Hippocampal formation (tissue), 2 donors: ENCODE measurements at regions not wholly inside any gene's neighbourhood (a gene's known extent, or its start where the extent isn't known, plus 50 kb on each side); places are given as distances from the start of the nearest gene placed in this dataset.
"Not testable (repeated sequence)": the region's sequence is repeated elsewhere in the genome, so short reads cannot be mapped to it uniquely, and the experiment has no call there.

ENCODE experiments used
- DNase-seq, 2 donors: peaks; one replicate each; lab custom pipeline; 2025; lab: John Stamatoyannopoulos, UW

DNA sequence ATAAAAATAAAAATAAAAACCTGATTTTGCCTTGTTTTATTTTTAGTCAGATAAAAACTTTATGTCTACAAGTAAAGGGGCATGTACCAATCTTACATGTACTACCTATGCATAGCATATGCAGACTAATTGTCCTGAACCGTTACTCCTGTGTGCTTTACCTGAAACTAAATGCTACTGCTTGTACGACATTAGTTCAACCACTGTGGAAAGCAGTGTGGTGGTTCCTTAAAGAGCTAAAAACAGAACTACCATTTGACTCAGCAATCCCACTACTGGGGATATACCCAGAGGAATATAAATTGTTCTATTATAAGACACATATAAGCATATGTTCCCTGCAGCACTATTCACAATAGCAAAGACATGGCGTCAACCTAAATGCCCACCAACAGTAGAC lies 426.0 kb upstream of the PMFBP1 start:
- DNase-seq: no peak

DNA sequence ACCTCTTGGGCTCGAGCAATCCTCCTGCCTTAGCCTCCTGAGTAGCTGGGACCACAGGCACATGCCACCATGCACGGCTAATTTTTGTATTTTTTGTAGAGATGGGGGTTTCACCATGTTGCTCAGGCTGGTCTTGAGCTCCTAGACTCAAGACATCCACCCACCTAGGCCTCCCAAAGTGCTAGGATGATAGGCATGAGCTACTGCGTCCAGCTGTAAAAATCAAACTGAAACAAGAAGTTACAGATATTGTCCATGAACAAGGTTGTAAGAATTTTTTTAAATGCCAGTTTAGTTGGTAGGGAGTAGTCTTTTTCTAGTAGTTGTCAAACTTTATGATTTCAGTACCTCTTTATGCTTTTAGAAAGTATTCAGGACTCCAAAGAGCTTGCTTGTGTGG lies 424.4 kb upstream of the PMFBP1 start:
- no peak for DNase-seq

GRCh38 chr16:72590151-72590937 lies 418.4 kb upstream of the PMFBP1 start:
- DNase-seq: no peak

GRCh38 chr16:72588551-72588950 lies 416.6 kb upstream of the PMFBP1 start:
- DNase-seq: no peak

DNA sequence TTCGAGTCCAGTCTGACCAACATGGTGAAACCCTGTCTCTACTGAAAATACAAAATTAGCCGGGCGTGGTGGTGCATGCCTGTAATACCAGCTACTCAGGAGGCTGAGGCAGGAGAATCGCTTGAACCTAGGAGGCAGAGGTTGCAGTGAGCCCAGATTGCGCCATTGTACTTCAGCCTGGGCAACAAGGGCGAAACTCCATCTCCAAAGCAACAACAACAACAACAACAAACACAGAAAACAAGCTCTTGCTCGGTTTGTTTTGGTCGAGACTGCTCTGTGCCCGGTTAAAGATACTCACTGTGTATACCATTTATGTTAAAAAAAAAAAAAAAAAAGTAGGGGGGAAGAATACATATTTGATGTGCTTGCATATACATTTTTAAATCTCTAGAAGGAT lies 406.1 kb upstream of the PMFBP1 start:
- not testable (repeated sequence) for DNase-seq

DNA sequence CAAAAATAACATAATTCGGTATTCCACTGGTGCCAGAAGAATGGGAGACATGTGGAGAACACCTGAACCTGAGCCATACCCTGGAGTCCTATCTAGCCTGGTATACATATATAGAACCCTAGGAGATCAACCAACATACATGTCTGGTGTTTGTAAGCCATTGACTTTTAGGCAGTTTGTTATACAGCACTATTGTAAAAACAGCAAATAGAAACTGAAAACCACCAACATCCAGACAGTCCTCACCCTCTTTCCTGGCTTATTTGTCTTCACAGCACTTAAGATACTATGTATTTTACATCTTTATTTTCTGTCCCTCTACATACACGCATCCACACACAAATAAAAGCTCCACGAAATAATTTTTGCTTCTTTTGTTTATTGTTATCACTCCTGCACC lies 404.2 kb upstream of the PMFBP1 start:
- DNase-seq: no peak

- no peak for DNase-seq
These were observed 397.7 kb upstream of the PMFBP1 start for GRCh38 chr16:72569677-72570076.

DNA sequence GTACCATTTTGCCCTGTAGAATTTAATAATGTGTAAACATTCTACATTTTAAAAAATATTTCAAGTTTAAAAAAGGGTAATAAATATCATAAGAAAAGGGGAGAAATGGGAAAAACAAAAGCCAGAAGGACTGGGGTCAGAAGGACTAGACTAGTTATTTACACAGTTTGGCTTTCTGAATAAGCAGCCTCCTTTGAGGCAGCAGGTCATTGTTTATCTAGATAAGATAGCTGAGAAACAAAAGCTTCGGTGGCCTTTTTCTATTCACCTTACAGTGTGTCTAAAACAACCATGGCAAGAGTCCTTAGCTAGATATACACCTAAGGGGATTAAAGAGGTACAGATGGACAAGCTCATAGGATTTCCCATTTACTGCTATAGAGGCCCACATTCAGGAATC lies 396.5 kb upstream of the PMFBP1 start:
- no peak for DNase-seq

- DNase-seq: no peak
These were observed 394.2 kb upstream of the PMFBP1 start for GRCh38 chr16:72566174-72566573.

DNA sequence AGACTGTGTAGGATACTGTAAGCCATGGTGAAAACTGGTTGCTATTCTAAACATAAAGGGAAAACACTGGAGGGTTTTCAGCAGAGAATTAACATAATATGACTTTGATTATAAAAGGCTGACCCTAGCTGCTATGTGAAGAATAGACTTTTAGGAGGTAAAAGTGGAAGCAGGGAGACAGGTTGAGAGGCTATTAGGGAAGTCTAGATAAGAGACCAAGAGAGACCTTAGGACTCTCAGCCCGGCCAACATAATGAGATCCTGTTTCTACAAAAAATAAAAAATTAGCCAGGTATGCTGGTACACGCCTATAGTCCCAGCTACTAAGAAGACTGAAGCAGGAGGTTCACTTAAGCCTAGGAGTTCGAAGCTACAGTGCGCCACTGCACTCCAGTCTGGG lies 393.2 kb upstream of the PMFBP1 start:
- no peak for DNase-seq

DNA sequence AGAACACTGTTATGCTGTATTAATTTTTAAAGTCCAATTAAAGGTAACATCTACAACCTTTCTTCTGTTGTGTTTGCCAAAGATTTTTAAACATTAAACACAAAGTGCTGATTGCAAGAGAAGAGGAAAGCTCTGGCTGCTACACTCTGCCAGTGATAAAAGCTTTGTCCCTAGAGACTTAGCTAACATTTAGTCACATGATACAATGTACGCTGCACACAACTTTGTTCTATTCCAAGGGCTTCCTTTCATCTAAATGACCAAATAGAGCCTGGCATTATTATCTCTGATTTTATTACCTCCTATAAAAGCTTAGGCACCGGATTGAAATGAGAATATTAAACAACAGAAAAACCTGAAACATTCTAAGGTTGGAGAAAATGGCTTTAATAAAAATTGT lies 388.7 kb upstream of the PMFBP1 start:
- no peak for DNase-seq

DNA sequence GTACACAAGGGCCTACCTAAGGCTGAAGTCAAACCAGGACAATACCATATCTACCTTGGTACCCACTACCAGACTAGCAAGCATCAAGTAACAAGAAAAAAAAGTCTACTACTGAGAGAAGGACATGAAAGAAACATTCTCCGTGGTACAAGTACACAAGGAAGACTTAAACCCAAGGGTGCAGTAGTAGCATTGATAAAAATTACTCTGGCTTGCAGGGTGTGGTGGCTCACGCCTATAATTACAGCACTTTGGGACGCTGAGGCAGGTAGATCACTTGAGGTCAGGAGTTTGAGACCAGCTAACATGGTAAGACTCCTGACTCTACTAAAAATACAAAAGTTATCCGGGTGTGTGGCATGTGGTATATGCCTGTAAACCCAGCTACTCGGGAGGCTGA lies 386.5 kb upstream of the PMFBP1 start:
- DNase-seq: no peak

DNA sequence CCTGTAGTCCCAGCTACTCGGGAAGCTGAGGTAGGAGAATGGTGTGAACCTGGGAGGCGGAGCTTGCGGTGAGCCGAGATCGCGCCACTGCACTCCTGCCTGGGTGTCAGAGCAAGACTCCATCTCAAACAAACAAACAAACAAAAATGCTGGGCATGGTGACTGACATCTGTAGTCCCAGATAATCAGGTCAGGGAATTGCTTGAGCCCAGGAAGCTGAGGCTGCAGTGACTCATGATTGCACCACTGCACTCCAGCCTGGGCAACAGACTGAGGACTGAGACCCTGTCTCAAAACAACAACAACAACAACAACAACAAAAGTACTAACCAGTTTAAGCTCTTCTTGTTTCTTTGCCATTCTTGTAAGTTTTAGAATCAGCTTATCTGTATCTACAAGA lies 383.0 kb upstream of the PMFBP1 start:
- no peak for DNase-seq

- DNase-seq: no peak
These were observed 380.7 kb upstream of the PMFBP1 start for GRCh38 chr16:72552654-72553053.

DNA sequence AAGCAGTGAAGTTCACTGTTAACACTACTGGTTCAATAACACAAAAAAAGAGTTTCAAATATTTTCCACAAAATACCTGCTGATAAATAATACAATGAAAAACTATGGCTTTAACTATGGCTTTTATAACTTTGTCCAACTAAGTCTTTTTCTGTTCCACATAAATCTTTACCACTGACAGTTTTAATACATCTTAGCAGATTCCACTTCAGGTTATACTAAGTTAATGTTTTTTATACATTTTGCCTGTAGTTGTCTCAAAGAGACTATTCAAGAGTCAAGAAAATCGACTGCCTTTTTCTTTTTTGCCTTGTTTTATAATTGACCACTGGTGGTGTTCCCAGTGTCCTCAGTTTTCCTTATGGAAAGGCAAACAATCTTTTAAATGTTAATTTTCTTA lies 379.7 kb upstream of the PMFBP1 start:
- no peak for DNase-seq

GRCh38 chr16:72549878-72550277 lies 377.9 kb upstream of the PMFBP1 start:
- no peak for DNase-seq

GRCh38 chr16:72542102-72542501 lies 370.1 kb upstream of the PMFBP1 start:
- DNase-seq: no peak

DNA sequence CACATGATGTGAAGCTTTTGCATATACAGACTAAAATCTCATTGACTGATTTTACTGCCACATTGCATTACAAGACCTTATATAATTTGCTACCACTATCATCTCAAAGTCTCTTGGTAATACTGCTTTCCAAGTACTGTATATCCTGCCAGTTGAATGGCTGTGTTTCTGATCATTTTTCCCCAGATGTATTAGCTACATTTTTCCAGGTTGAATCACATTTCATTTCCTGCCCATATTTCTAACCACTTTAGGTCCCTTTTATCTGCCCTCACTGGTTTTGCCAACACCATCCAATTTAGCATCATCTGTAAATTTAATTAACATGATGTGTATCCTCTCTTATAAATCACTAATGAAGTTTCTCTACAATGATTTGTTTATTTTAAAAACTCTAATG lies 365.7 kb upstream of the PMFBP1 start:
- no peak for DNase-seq

- no peak for DNase-seq
These were observed 364.9 kb upstream of the PMFBP1 start for GRCh38 chr16:72536723-72537435.

DNA sequence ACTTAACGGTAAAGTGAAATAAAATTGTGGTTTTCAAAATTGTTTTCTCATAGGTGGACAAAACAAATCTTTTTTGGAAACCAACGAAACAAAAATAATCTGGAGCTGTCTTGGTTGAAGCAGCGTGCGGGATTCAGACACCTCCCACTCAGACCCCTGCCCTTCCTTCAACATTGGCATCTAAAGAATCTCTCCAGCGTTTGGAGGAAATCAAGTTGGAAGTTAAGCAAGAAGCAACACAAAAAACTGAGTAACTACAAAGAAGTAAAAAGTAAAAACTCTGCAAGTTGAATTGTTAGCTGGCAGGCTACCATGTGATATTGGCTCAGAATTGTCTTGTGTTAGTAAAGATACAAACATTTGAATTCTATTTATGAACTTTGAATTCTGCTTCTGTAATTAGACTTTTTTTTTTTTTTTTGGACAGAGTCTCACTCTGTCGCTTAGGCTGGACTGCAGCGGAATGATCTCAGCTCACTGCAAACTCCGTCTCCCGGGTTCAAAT lies 361.0 kb upstream of the PMFBP1 start:
- DNase-seq: no peak

- no peak for DNase-seq
These were observed 358.5 kb upstream of the PMFBP1 start for GRCh38 chr16:72530434-72530833.

DNA sequence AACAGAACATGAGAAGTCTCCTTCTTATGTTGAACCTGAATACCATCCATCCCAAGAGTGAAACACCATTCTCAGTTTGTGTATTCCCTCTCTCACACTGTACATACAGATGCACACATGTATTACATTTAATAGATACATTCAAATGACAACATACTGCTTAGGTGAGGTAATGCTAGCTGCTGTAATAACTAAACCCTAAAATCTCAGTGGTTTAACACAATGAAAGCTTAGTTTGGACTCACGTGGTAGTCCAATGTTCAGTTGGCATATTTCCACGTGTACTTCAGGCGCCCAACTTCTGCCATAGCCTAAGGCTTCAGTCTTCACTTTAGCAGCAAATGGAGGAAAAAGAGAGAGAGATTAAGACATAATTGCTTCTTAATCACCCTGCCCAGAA lies 351.1 kb upstream of the PMFBP1 start:
- no peak for DNase-seq

DNA sequence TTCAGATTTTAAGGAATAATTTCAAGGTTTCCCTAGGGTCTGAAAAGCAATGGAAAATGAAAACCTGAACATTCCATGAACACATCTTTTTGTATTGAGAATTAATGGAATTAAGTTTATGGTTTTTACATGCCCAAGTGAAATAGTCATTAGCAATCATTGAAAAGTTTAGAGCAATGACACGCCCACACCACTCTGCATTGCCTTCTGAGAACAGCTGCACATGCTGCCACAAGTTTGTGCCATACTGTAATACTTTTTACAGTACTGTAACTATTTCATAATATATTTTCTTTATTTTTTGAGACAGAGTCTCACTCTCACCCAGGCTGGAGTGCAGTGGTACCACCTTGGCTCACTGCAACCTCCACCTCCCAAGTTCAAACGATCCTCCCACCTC lies 345.2 kb upstream of the PMFBP1 start:
- DNase-seq: no peak

GRCh38 chr16:72511171-72511570 lies 339.2 kb upstream of the PMFBP1 start:
- no peak for DNase-seq
